H1 (cell line): ENCODE measurements at regions not wholly inside any gene's neighbourhood (a gene's known extent, or its start where the extent isn't known, plus 50 kb on each side); places are given as distances from the start of the nearest gene placed in this dataset.

Source experiments
- CTCF ChIA-PET: fragments of 300-600 bp; sonication (Branson Sonifier 250); formaldehyde crosslinking; loops from one replicate; lab custom pipeline; 2021; ENCODE audit not compliant: partially characterized antibody; lab: Charles Lee
- POLR2A ChIA-PET: fragments of 300-600 bp; sonication (Branson Sonifier 250); formaldehyde crosslinking; loops from one replicate; lab custom pipeline; 2021; ENCODE audit warnings: inconsistent platforms; ENCODE audit not compliant: partially characterized antibody; lab: Charles Lee
- DNase-seq, 2 experiments: peaks; one replicate each; pipeline versions ENCODE4 v3.0.0 to v3.0.0-alpha.2; 2010 to 2022; ENCODE audit warnings: low spot score in 2 of 2, low read depth in 1 of 2, mixed read lengths in 1 of 2
- FAIRE-seq: peaks from 2 replicates; lab custom pipeline; 2011; peaks lifted over from hg19 to GRCh38; lab: Jason Lieb, UNC
- H2AFZ ChIP-seq: 2 replicates; pipeline ENCODE4 v1.8.1; 2012; ENCODE audit warnings: low read length, inconsistent platforms
- H2AK5ac ChIP-seq: 2 replicates; pipeline ENCODE4 v1.6.1; 2013; ENCODE audit warnings: low read depth, low read length
- H2BK120ac ChIP-seq: replicated peaks from 2 replicates; pipeline ENCODE3; 2013; ENCODE audit warnings: low read depth, low read length, inconsistent platforms
- H2BK12ac ChIP-seq: 2 replicates; pipeline ENCODE4 v1.6.1; 2013; ENCODE audit warnings: low read depth, low read length
- H2BK15ac ChIP-seq: 2 replicates; pipeline ENCODE4 v1.6.1; 2013; ENCODE audit warnings: low read length
- H2BK20ac ChIP-seq: 2 replicates; pipeline ENCODE4 v1.6.1; 2013; ENCODE audit warnings: low read length
- H2BK5ac ChIP-seq: 2 replicates; pipeline ENCODE4 v1.6.1; 2013; ENCODE audit warnings: low read depth, low read length
- H3K14ac ChIP-seq: 2 replicates; pipeline ENCODE4 v1.6.1; 2013; ENCODE audit warnings: inconsistent platforms; ENCODE audit not compliant: insufficient read length
- H3K18ac ChIP-seq: 2 replicates; pipeline ENCODE4 v1.6.1; 2013; ENCODE audit warnings: low read length; ENCODE audit errors: extremely low read depth
- H3K23ac ChIP-seq: 2 replicates; pipeline ENCODE4 v1.6.1; 2013; ENCODE audit warnings: inconsistent platforms; ENCODE audit not compliant: insufficient read length
- H3K23me2 ChIP-seq: 2 replicates; pipeline ENCODE4 v1.6.1; 2013; ENCODE audit warnings: low read depth, low read length
- H3K27ac ChIP-seq: 2 replicates; pipeline ENCODE4 v1.6.1; 2011; ENCODE audit warnings: low read depth, low read length, inconsistent platforms
- H3K27me3 ChIP-seq, 4 experiments: replicated peaks in 1 of 4; 1 replicate in 1 of 4; 2 replicates in 3 of 4; pipeline versions ENCODE4 v1.6.1 to v1.8.1; 2011 to 2013; ENCODE audit warnings: low read length in 3 of 4, mild to moderate bottlenecking in 3 of 4, inconsistent platforms in 2 of 4, mixed read lengths in 2 of 4, moderate library complexity in 1 of 4; ENCODE audit not compliant: control insufficient read depth in 3 of 4, insufficient read depth in 3 of 4; ENCODE audit errors: extremely low read depth in 1 of 4
- H3K36me3 ChIP-seq, 4 experiments: 2 replicates each; pipeline versions ENCODE4 v1.6.1 to v1.8.1; 2011 to 2013; ENCODE audit warnings: mild to moderate bottlenecking in 4 of 4, low read length in 3 of 4, moderate library complexity in 2 of 4, control low read depth in 1 of 4, inconsistent platforms in 1 of 4; ENCODE audit not compliant: insufficient read depth in 4 of 4, control insufficient read depth in 2 of 4
- H3K4ac ChIP-seq: replicated peaks from 2 replicates; pipeline ENCODE3; 2013; ENCODE audit warnings: low read length, low read depth, mixed read lengths, inconsistent platforms; ENCODE audit not compliant: insufficient read length
- H3K4me1 ChIP-seq, 4 experiments: replicated peaks in 1 of 4; 1 replicate in 1 of 4; 2 replicates in 3 of 4; pipeline versions ENCODE4 v1.6.1 to v1.8.1; 2011 to 2013; ENCODE audit warnings: low read length in 3 of 4, inconsistent platforms in 2 of 4, mixed read lengths in 1 of 4; ENCODE audit not compliant: insufficient read depth in 4 of 4, control insufficient read depth in 3 of 4
- H3K4me2 ChIP-seq, 2 experiments: 2 replicates each; pipeline versions ENCODE4 v1.6.1 to v1.8.1; 2011 to 2013; ENCODE audit warnings: low read depth in 2 of 2, low read length in 2 of 2, control low read depth in 1 of 2, inconsistent platforms in 1 of 2, mild to moderate bottlenecking in 1 of 2; ENCODE audit not compliant: insufficient read depth in 1 of 2
- H3K4me3 ChIP-seq, 4 experiments: fragments of 200-600, 300-600 bp in 1 of 4; sonication (generic), shearing (Covaris generic), sonication (Bioruptor Twin) in 1 of 4; 2 replicates each; pipeline versions ENCODE4 v1.5.1 to v1.8.1; 2011 to 2016; ENCODE audit warnings: low read length in 4 of 4, low read depth in 3 of 4, control low read depth in 2 of 4, inconsistent platforms in 2 of 4, mild to moderate bottlenecking in 2 of 4, mixed read lengths in 1 of 4, moderate library complexity in 1 of 4; ENCODE audit not compliant: insufficient read depth in 2 of 4; ENCODE audit errors: extremely low read depth in 1 of 4
- H3K56ac ChIP-seq: replicated peaks from 2 replicates; pipeline ENCODE3; 2013; ENCODE audit warnings: low read depth, mild to moderate bottlenecking, mixed read lengths, low read length, inconsistent platforms; ENCODE audit not compliant: insufficient read length
- H3K79me1 ChIP-seq: 2 replicates; pipeline ENCODE4 v1.6.1; 2013; ENCODE audit warnings: low read depth, low read length, control low read depth
- H3K79me2 ChIP-seq, 2 experiments: 2 replicates each; pipeline versions ENCODE4 v1.6.1 to v1.8.1; 2012 to 2013; ENCODE audit warnings: low read length in 2 of 2, mild to moderate bottlenecking in 2 of 2, inconsistent platforms in 1 of 2; ENCODE audit not compliant: insufficient read depth in 2 of 2, control insufficient read depth in 1 of 2
- H3K9ac ChIP-seq, 4 experiments: replicated peaks in 1 of 4; 1 replicate in 1 of 4; 2 replicates in 3 of 4; pipeline versions ENCODE4 v1.6.1 to v1.8.1; 2011 to 2013; ENCODE audit warnings: low read depth in 3 of 4, low read length in 3 of 4, control low read depth in 2 of 4, mild to moderate bottlenecking in 2 of 4, moderate library complexity in 2 of 4, inconsistent platforms in 1 of 4; ENCODE audit errors: extremely low read depth in 1 of 4
- H3K9me3 ChIP-seq, 2 experiments: 2 replicates each; pipeline versions ENCODE4 v1.6.1 to v1.8.1; 2012 to 2013; ENCODE audit warnings: mild to moderate bottlenecking in 2 of 2, moderate library complexity in 2 of 2, control low read depth in 1 of 2, inconsistent platforms in 1 of 2, low read depth in 1 of 2, low read length in 1 of 2, mixed read lengths in 1 of 2; ENCODE audit not compliant: insufficient read depth in 2 of 2
- H4K20me1 ChIP-seq, 2 experiments: replicated peaks in 1 of 2; 2 replicates each; pipeline versions ENCODE3 to v1.8.1; 2011 to 2013; ENCODE audit warnings: inconsistent platforms in 2 of 2, low read length in 2 of 2, mild to moderate bottlenecking in 1 of 2; ENCODE audit not compliant: insufficient read depth in 2 of 2, control insufficient read depth in 1 of 2
- H4K5ac ChIP-seq: 2 replicates; pipeline ENCODE4 v1.6.1; 2013; ENCODE audit warnings: low read length, low read depth, mixed read lengths, inconsistent platforms; ENCODE audit not compliant: insufficient read length
- H4K8ac ChIP-seq: 2 replicates; pipeline ENCODE4 v1.8.0; 2013; ENCODE audit warnings: mild to moderate bottlenecking, moderate library complexity, low read length, inconsistent platforms; ENCODE audit not compliant: insufficient read depth; ENCODE audit errors: extremely low read depth
- H4K91ac ChIP-seq: replicated peaks from 2 replicates; pipeline ENCODE3; 2013; ENCODE audit warnings: low read length, mixed read lengths, inconsistent platforms; ENCODE audit not compliant: insufficient read length
- YY1 ChIP-seq: IDR thresholded peaks from 2 replicates; pipeline ENCODE4 v1.6.1; 2011; ENCODE audit warnings: low read depth, mild to moderate bottlenecking, low read length
- WGBS, 2 experiments: shearing (Covaris generic) in 1 of 2; methylation state at CpG; one replicate each; pipeline versions ENCODE4 v1.1.6 to v1.1.7; 2013 to 2015; ENCODE audit warnings: low lambda C conversion rate in 2 of 2, mixed read lengths in 2 of 2, inconsistent platforms in 1 of 2, low coverage in 1 of 2, missing lambda C conversion rate in 1 of 2; ENCODE audit not compliant: insufficient replicate concordance in 2 of 2, insufficient coverage in 1 of 2, insufficient read length in 1 of 2; ENCODE audit errors: extremely low coverage in 1 of 2, missing lambda C conversion rate in 1 of 2; 5-methylcytosine and 5-hydroxymethylcytosine counted together

DNA sequence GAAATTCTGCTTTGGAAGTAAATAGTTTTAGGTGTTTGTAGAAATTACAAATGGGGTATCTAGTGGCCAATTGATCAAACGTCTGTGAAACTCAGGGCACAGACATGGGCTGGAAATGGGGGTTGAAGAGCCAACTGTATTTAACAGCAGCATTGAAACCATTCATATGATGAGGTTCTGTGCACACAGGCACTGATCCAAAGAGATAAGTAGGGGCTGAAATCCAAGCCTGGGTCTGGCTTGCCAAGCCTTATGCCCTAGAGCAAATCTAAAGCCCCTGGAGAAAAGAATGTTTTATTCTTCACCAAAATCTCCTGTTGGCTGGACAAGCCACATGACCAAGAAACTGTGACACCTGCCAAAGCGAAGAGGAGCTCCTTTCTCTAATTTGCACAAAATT, 67.6 kb upstream of the ST6GALNAC5 start:
- Histone ChIP-seq H2BK20ac (no peak overlapping the region), H3K18ac (no peak overlapping the region), H4K5ac (no peak overlapping the region), H3K27ac (no peak overlapping the region), H3K27me3 (no peaks in the 10 kb centered on the region), H3K23me2 (no peaks in the 10 kb centered on the region), H2BK5ac (no peak overlapping the region), H2AFZ (no peak overlapping the region), H3K4me2 (no peak overlapping the region), H3K56ac (no peak overlapping the region), H3K23ac (no peak overlapping the region), H3K36me3 (no peaks in the 10 kb centered on the region), H2AK5ac (no peak overlapping the region), H2BK15ac (no peak overlapping the region), H3K79me2 (no peaks in the 10 kb centered on the region), H4K91ac (no peak overlapping the region), H3K14ac (no peak overlapping the region), H4K20me1 (no peaks in the 10 kb centered on the region), H2BK120ac (no peak overlapping the region), H3K4me3 (no peak overlapping the region), H2BK12ac (no peak overlapping the region), H3K79me1 (no peaks in the 10 kb centered on the region), H3K4me1 (no peaks in the 10 kb centered on the region), H3K9me3 (no peaks in the 10 kb centered on the region), H3K9ac (no peak overlapping the region), H4K8ac (no peak overlapping the region), H3K4ac (no peak overlapping the region)
- DNase-seq (no peak), FAIRE-seq (no peak)
- ChIA-PET CTCF (interaction anchor here (0.6 to 1.0 kb wide), 2 partner anchors 27 to 1522 kb away, joined by 3 to 7 read pairs; no protein-coding TSS in a partner anchor), POLR2A (no interaction called here)
- WGBS, 2 experiments, result 87% methylated on average over 2 of the region's 2 CpGs; no CpG with 5 or more reads in 1 of the 2 experiments
- TF ChIP-seq YY1, result no peak
